Lung microvascular endothelial cell (primary cell): ENCODE measurements at regions not wholly inside any gene's neighbourhood (a gene's known extent, or its start where the extent isn't known, plus 50 kb on each side); places are given as distances from the start of the nearest gene placed in this dataset.
"Not testable (repeated sequence)": the region's sequence is repeated elsewhere in the genome, so short reads cannot be mapped to it uniquely, and the experiment has no call there.

Experiments
- DNase-seq, 2 donors: peaks; one replicate each; pipeline versions ENCODE4 v3.0.0 to v3.0.0-alpha.2; 2010; ENCODE audit warnings: low read depth in 2 of 2

DNA sequence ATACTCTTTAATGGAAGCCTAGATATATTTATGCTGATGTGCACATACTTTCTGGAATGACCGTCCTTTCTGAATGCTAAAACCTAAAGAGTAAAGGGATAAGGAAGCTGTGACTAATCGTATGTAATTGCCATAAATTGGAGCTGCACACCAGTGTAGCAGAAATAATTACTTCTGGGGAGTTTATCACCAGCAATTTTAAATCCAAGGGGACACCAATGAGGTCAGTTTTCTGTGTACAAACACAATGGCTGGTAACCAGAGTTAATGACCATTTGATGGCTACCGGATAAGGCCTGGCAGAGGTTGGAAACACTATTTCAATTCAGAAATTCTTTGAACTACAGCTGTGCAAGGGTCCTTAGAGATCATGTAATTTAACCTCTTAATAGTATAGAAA is 670.1 kb downstream of the REEP3 start:
- no peak for DNase-seq

DNA sequence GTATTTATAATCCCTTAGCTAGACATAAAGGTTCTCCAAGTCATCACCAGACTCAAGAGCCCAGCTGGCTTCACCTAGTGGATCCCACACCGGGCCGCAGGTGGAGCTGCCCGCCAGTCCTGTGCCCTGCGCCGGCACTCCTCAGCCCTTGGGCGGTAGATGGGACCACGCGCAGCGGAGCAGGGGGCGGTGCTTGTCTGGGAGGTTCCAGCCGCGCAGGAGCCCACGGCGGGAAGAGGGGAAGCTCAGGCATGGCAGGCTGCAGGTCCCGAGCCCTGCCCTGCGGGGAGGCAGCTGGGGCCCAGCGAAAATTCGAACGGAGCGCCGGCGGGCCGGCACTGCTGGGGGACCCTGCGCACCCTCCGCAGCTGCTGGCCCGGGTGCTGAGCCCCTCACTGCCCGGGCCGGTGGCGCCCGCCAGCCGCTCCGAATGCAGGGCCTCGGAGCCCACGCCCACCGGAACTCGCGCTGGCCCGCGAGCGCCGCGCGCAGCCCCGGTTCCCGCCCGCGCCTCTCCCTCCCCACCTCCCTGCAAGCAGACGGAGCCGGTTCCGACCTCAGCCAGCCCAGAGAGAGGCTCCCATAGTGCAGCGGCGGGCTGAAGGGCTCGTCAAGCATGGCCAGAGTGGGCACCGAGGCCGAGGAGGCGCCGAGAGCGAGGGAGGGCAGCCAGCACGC is 675.6 kb downstream of the REEP3 start:
- DNase-seq: no peak

DNA sequence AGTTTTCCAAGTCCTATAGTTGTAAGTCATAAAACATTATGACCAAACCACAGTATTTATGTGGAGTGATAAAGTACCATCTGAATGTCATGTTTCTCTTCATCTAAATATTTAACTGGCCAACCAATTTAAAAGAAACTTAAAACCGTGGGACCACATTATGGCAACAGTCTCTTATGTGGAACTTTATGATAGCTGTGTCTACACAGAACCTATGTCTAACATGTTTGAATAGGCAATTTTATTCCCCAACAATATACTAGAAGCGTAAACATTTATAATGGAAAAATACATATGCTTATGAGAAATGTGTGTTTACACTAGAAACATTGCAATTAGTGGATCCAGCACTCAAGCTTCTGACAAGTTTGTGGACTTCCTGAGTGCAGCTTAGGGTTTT is 680.7 kb downstream of the REEP3 start:
- DNase-seq: no peak

DNA sequence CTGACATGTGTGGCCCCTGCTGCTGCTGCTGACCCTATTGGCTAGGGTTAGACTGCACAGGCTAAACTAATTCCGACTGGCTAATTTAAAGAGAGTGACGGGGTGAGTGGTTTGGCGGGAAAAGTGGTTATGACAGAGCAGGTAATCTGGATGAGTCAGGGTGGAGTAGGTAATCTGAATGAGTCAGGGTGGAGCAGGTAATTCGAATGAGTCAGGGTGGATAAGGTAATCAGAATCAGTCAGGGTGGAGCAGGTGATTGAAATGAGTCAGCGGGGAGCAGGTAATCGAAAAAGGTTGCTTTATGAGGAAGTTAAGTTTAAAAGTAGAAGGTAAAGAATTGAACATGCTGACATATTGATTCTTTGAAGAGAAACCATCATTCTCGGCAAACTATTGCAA is 683.3 kb downstream of the REEP3 start:
- not testable (repeated sequence) for DNase-seq

DNA sequence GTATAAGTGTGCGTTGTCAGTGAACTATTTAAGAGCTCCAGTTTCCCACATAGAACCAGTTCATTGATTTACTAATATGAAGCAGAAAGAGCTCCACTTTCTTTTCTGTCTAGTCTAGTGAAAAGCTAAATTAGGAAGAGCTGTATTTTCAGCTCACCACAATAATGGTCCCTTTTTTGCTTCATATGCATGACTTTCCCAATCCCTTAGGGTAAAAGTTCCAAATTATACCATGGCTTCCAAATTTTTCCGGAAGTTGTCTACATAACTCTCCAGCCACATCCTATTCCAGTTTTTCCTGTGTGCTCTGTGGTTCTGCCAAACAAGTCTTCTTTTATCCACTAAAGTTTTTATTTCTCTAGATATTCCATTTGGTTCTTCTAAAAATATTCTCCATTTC is 685.2 kb downstream of the REEP3 start:
- no peak for DNase-seq

DNA sequence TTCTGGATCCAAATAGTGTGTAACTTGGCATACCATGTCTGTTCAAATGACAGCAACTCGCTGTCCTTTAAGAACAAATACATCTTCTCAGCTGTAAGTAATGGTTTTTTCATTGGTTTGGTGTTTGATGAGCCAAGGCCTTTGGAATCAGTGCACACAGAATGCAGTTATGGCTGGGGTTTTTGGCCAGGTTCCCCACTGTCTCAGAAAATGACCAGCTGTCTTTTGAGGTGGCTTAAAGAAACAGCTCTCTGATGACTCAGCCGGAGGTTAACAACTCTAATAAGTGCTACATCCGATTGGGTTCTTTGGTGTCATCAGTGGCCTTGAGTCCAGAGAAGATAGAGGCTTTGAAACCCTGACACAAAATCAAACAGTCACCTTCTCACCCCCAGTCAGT is 688.4 kb downstream of the REEP3 start:
- DNase-seq: no peak

DNA sequence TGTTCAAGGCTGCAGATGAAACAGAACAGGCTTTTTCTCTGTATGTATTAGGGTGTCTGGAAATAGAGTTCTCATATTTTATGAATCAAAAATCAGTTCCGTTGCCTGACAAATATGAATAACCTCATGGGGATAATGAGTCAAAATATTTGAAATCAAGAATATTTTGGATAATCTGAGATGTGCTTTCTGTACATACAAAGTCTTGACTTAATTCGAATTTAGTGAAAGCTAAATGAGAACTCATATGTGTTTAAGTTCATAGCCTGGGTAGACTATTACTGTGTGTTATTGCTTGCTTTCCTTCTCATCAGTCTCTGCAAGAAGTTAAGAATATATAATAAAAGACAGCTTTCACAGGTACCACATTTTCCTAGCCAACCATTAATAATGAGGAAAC is 689.0 kb downstream of the REEP3 start:
- no peak for DNase-seq

DNA sequence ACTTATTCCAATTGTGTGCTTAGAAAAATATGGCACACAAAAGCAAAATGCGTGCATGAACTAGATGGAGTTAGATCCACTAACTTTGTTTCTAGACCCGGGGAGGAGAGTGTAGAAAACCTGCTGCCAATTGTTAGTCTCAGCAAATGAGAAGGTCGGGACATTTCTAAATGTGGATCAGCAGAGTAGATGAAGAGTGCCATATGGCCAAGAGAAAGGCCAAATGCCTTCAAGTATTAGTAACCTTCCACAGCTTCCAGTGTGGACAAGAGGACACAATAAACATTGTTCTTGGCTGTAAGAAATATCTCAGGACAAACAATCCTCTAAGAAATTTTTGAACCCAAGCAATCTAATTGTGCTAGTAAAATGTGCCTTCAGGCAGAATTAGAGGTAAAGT is 690.3 kb downstream of the REEP3 start:
- DNase-seq: no peak

DNA sequence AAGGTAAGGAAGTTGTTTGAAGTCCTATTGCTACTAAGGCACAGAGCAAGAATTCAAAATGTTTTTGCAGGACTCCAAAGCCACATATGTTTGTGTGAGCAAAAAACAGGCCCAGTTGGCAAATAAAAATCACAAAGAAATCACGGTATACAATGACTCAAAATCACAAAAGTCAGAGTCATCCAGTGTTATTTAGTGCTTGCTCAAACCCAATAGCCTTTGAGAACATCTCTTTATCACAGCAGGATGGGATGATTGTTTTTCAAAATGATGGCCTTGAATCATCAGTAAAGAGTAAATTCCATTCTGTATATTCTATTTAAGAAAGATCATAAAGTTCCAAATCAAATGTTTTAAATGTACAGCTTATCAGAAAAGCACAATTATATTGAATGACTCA is 693.9 kb downstream of the REEP3 start:
- DNase-seq: no peak

DNA sequence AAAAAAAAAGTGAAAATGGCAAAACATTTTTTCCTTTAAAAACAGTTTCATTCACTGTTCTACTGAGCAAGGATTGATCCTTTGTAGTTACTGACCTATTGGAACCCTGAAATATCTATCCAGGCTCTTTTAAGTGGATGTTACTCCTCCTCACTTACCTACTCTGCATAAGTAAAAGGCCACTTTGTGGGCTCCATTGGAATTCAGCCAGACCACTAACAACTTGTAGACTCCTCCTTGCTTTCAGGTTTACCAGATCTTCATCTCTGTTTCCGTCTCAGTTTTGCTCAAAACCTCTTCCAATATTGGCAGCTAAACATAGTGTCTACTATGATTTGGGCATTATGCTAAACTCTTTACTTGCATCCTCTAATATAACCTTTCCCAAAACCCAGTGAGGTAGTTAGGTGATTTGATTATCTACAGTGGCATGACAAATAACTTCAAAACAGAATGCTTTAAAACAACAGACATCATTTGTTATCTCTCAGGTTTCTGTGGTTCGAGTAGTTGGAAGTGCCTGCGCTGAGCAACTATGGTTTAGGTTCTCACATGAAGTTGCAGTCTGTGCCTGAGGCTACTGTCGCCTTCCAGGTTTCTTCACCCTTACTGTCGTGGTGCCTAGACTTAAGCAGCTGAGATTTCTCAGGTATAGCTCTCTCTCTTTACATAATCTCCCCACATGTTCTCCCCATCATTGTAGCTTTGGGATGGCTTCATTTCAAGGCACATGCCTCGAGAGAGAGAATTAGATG is 698.2 kb downstream of the REEP3 start:
- no peak for DNase-seq

DNA sequence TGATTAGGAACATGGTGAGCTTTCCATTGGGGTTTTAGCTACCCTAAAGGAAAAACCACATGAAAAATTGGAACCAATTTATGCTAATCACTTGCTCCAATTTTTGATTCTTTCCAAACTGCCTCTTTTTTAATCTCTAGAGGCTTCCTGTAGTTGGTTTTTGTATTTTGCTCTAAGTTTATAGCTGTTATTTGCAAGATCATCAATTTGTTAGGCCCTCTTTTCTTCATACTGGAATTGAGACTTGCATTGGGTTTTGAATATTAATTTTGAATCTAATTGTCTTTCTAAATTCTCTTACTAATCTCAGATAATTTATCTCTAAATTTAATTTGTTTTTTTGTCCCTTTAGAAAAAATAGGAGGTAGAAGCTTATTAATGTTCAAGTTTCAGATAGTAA is 713.3 kb downstream of the REEP3 start:
- DNase-seq: no peak

DNA sequence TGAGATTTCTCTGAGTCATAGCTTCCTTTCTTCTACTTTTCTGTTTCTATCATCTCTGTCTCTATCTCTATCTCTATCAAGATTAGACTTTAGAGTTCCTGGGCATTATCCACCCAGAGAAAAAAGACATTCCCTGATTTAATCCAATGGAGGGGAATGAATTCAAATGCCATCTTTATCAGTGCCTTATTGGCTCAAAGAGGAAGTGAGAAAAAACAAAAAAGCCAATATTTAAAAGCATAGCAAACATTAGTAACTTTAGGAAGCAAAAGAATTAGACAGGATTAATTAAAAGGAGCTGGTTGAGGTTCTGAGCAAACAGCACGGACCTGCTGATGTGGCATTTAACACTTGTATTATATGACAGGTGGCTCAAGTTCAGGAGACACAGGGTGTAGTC is 736.5 kb downstream of the REEP3 start:
- no peak for DNase-seq

DNA sequence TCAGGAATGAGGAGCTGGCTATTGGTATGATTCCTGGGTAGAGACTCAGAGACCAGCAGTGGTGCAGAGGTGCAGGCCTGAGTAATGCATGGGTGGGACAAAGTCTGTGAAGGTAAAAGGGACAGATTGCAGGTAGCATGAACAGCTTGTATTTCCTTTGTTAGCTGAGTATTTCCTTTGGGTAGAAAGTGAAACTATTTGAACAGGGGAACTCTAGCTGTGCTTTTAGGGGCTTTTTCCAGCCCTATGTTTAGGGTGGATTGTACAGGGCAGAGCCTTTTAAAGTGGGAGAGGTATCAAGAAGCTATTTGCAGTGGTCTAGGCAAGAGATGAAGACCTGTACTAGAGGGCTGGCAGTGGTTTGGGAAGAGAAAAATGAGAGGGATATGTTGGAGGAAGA is 739.9 kb downstream of the REEP3 start:
- no peak for DNase-seq

DNA sequence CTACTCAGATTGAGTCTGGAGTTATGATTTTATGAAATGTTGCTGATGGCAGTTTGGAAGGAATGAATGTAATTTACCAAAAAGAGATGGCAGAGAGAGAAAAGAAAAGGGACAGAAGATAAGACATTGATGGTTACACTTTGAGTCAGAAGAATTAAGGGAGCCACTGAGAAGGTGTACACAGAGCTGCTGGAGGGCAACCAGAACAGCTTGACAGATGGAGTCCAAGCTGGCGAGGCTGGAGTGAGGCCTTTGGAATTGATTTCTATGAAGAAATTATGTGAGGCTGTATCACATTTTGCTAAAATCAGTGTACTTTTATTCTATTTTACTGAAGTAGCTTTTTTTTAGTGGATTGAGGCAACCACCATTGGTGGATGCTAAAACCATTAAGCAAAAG is 740.5 kb downstream of the REEP3 start:
- no peak for DNase-seq

DNA sequence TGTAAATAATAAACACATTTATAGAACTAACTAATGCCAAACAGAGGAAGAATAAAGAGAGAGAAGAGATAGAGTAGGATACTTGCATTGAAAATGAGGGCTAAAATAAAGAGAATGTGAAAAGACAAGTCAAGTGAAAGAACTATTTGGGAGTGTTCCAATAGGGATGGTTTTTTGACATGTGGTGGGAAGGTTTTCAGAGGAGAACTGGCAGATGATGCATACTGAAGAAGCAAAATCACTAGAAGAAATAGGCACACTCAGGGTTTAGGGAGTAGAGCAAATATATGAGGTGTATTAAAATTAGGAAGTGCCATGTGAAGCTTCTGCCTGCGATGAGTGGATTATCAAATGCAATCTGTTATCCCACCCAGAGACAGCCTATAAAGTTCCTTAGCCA is 744.8 kb downstream of the REEP3 start:
- DNase-seq: no peak

DNA sequence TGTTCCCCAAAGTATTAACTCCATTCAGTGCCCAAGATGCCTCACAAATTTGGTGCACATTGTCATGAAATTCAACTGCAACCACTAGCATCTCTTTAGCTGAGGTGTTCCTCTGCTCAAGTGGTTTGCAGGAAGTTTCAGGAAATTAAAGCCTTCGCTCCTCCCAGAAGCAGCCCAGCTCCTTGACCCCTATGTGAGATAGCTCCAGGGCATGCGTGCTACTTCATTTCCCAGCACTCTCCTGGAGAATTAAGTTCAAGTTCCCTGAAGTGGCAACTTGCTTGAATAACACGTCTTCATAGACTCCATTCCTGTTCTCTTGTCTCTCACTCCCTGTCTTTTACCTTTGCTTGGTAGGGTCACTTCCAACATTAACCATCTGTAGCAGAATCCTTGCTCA is 750.3 kb downstream of the REEP3 start:
- DNase-seq: no peak

DNA sequence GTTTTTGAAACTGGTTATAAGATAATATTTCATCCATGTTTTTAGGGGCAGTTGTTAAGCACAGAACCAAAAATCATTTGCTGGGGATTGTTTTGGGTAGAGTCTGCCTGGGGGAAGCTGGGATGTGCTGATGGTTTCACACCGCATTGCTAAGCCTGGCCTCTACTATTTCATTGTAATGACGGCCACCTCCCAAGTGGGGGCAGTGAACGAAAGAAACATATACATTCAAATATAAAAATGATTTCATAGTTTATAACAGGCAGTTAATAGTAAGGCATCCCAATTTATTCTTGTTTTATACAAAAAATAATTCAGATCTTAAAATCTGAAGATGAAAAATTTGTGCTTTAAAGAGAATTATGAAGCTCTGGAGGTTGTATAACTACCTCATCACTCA is 750.8 kb downstream of the REEP3 start:
- no peak for DNase-seq

DNA sequence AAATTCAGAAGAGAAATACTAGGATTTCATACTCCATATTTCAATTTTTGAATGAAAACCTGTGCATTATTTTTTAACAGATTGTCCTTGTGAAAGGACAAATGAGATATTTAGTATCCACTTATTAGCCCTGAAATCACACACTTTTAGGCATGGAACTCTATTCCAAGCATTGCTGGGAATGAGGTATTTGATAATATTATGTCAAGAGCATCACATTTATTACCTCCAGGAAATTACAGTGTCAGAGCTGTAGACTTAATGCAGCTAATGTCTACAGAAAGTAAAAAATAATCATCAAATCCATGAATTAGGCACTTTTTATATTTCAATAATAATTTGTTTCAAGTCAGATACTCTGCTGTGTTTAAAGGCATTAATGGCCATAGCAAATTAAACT is 753.8 kb downstream of the REEP3 start:
- no peak for DNase-seq

DNA sequence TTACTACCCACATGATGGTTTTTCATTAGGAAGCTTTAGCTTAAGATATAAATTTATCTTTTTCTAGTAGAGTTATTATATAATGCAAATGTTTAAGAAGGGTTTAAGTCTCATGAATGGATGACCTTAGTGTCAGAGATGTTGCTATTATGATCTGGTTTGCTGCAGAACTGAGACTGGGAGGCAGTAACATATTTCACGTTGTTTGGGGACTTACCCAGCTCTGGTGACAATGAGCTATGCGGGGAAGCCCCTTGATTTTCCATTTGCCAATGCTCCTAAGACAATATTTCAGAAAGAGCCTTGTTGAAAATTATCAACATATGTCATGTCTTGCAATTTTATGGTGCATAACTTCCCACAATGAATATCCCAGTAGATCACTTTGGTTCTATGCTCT is 754.6 kb downstream of the REEP3 start:
- DNase-seq: no peak

DNA sequence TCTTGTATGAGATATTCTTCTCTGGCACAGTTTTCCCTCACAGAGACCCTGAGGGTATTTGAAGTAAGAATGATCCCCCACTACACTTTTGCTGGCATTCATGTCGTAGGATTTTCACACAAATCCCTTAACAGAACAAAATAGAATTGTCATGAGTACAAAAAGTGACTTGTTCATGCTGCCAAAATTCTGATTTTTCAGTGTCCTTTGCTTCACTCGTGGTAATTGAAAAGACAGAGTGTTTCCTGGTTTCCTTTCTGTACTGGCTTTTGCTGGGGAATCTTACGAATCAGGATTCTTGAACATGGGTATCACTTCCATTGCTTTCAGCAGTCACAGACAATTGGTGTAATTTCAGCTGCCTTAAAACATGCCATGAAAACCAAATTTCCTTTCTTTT is 756.3 kb downstream of the REEP3 start:
- DNase-seq: no peak

DNA sequence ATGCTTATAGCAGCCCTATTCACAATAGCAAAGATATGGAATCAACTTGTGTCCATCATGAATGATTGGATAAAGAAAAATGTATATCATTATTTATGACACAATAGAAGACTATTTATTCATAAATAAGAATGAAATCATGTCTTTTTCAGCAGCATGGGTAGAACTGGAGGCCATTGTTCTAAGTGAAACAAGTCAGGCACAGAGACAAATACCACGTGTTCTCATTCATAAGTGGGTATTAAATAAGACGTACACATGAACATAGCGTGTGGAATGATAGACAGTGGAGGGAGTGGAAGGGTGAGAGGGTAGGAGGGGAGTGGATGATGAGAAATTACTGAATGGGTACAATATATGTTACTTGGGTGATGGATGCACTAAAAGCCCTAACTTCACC is 762.4 kb downstream of the REEP3 start:
- DNase-seq: no peak

DNA sequence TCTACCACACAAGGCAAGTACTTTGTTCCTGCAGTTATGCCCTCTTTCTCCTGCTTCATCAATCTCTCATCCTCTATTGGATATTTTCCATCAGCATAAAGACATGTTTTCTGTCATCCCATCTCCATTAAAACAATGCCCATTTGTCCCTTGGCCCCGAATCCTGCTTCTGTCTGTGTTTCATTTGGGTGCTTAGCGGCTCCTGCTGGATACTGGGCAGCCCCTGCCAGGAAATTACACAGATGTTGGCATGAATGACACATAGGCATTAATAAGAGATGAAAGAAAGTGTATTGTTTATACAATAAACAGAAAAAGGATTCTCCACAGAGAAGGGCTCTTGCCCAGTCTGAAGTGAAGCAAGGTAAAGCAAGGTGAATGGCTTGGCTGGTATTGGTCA is 765.3 kb downstream of the REEP3 start:
- DNase-seq: no peak

DNA sequence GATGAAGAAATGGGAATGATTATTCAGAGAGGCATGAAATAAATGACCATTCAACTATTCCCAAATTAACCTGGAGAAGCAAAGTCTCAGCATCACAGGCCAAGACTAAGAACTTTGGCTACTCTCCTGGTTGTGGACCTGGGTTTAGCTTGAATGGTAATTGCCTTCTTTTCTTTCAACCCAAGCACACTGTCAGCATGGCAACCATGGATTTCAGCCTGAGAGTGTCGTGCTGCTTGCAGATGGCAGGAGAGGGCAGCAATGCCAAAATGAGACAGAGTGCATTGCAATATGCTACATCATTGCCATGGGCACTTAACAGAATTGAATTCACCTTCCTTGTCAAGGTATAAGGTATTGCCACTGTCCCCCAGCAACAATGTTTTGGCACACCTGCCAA is 767.2 kb downstream of the REEP3 start:
- no peak for DNase-seq

DNA sequence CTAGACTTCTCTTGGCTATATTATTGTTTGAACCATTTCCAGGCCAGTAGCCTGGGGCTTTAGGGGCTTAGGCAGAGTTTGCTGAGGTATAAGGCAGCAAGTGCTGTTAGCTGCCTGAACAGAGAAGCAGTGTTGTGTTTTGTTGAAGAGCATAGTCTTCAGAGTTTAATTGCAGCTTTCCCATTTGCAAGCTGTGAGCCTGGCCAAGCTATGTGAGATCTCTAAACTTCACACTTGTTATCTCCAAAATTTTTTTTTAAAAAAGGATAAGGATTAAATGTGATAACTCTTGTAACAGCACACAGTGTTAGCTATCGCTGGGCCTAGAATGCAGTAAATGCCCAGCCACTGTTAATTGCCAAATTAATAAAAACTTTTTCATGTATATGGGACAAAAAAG is 782.4 kb downstream of the REEP3 start:
- no peak for DNase-seq
